Panc1 (cell line): ENCODE measurements at regions not wholly inside any gene's neighbourhood (a gene's known extent, or its start where the extent isn't known, plus 50 kb on each side); places are given as distances from the start of the nearest gene placed in this dataset.

Source experiments
- ATAC-seq: fragments of 200-7000 bp; cut with Tn5 transposase; 2 replicates; pipeline ENCODE4 v1.9.1; 2020; ENCODE audit warnings: mild to moderate bottlenecking, moderate library complexity
- BruUV-seq: library from RNA; stranded (reverse); fragments of 400-500 nt; replicated peaks from 2 replicates; lab custom pipeline; 2021; lab: Mats Ljungman, UMichigan
- CTCF ChIA-PET: fragments of 300-600 bp; sonication (Branson Sonifier 250); formaldehyde crosslinking; loops from one replicate; lab custom pipeline; 2022; ENCODE audit warnings: antibody characterized with exemption; lab: Charles Lee
- POLR2A ChIA-PET: fragments of 300-600 bp; sonication (Branson Sonifier 250); formaldehyde crosslinking; loops from one replicate; lab custom pipeline; 2022; ENCODE audit warnings: antibody characterized with exemption; lab: Charles Lee
- DNase-seq: peaks from one replicate; pipeline ENCODE4 v3.0.0-alpha.2; 2010; ENCODE audit warnings: low read depth, low spot score
- H3K27ac ChIP-seq: 2 replicates; pipeline ENCODE4 v1.5.1; 2011; ENCODE audit warnings: mild to moderate bottlenecking, low read length, inconsistent platforms
- H3K27me3 ChIP-seq: fragments of 200-500 bp; sonication (Bioruptor generic); 2 replicates; pipeline ENCODE4 v1.6.0; 2014; ENCODE audit warnings: low read length, inconsistent platforms; ENCODE audit not compliant: control insufficient read depth, insufficient read depth
- H3K36me3 ChIP-seq: fragments of 200-500 bp; sonication (Bioruptor generic); 2 replicates; pipeline ENCODE4 v1.5.1; 2014; ENCODE audit warnings: inconsistent platforms, mild to moderate bottlenecking, low read length, moderate library complexity; ENCODE audit not compliant: control insufficient read depth, insufficient read depth
- H3K4me1 ChIP-seq: 2 replicates; pipeline ENCODE4 v1.5.1; 2011; ENCODE audit warnings: inconsistent platforms, mild to moderate bottlenecking, low read length, moderate library complexity; ENCODE audit not compliant: control insufficient read depth, insufficient read depth
- H3K4me3 ChIP-seq, 2 experiments: 2 replicates each; pipeline ENCODE4 v1.5.1; 2011 to 2012; ENCODE audit warnings: low read depth in 2 of 2, low read length in 2 of 2, mild to moderate bottlenecking in 2 of 2, inconsistent platforms in 1 of 2, moderate library complexity in 1 of 2
- H3K9me3 ChIP-seq: fragments of 200-500 bp; sonication (Bioruptor generic); 2 replicates; pipeline ENCODE4 v1.5.1; 2014; ENCODE audit warnings: low read depth, mild to moderate bottlenecking, inconsistent platforms, low read length, moderate library complexity; ENCODE audit not compliant: control insufficient read depth, insufficient read depth
- POLR2AphosphoS5 ChIP-seq: IDR thresholded peaks from 2 replicates; pipeline ENCODE4 v1.6.1; 2012; ENCODE audit warnings: mild to moderate bottlenecking, low read depth, low read length, moderate library complexity
- SIN3A ChIP-seq: IDR thresholded peaks from 2 replicates; pipeline ENCODE4 v1.6.1; 2012; ENCODE audit warnings: low read depth, mild to moderate bottlenecking, low read length, moderate library complexity, borderline replicate concordance; ENCODE audit not compliant: insufficient read depth
- TCF7L2 ChIP-seq: IDR thresholded peaks from 2 replicates; pipeline ENCODE4 v1.6.1; 2011; ENCODE audit warnings: mild to moderate bottlenecking, low read depth, low read length, inconsistent platforms
- in situ Hi-C: cut with HindIII; loops from 2 replicates; pipeline ENCODE4 v1.10.0; 2016; ENCODE audit warnings: low sequenced_read_pairs, low pct_unique_long_range_greater_than_20kb
- intact Hi-C: fragments of 100-400 bp; cut with micrococcal nuclease; formaldehyde crosslinking; loops from one replicate; pipeline ENCODE4 v1.10.0; 2022; ENCODE audit not compliant: unreplicated experiment
- TF ChIP-seq, protein P1 (sequence below): fragments of 450-650 bp; IDR thresholded peaks from 2 replicates; pipeline ENCODE4 v1.5.1; 2017; ENCODE audit warnings: mild to moderate bottlenecking
- TF ChIP-seq, protein P2 (sequence below), 2 experiments: IDR thresholded peaks; 2 replicates each; pipeline ENCODE4 v1.6.1; 2011 to 2012; ENCODE audit warnings: low read depth in 2 of 2, control low read depth in 1 of 2, low read length in 1 of 2, mild to moderate bottlenecking in 1 of 2, moderate library complexity in 1 of 2; ENCODE audit not compliant: insufficient read depth in 1 of 2

DNA sequence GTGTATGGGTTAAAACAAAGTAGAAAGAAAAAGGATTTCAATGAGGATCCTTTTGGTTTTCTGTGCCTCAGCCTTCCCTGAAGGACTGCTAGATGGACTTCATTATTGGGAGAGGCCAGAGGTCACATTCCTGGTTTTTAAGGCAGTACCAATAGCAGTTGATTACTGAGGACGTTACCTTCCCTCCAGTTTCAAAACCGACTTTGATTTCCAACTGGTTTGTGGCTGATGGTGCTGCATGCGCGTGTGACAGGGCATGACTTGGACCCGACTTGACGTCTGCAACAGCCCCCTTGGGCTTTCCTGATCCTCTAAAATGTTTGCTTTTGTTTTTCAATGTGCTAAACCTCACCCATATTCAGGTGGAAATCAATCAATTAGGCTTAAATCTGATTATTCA lies 314.3 kb upstream of the ARGLU1 start:
- intact Hi-C loops (no loop called here), in situ Hi-C loops (no loop called here)
- no peak for DNase-seq
- no peaks in the 10 kb centered on the region for H3K9me3 ChIP-seq
- ATAC-seq, result no peak
- BruUV-seq, result no TSS peak
- no peaks in the 10 kb centered on the region for H3K27me3 ChIP-seq
- no peak overlapping the region for H3K4me3 ChIP-seq
- H3K4me1 ChIP-seq, result no peaks in the 10 kb centered on the region
- CTCF ChIA-PET, result no interaction called here
- no peak overlapping the region for H3K27ac ChIP-seq
- H3K36me3 ChIP-seq, result no peaks in the 10 kb centered on the region
- TF ChIP-seq, protein P1, sequence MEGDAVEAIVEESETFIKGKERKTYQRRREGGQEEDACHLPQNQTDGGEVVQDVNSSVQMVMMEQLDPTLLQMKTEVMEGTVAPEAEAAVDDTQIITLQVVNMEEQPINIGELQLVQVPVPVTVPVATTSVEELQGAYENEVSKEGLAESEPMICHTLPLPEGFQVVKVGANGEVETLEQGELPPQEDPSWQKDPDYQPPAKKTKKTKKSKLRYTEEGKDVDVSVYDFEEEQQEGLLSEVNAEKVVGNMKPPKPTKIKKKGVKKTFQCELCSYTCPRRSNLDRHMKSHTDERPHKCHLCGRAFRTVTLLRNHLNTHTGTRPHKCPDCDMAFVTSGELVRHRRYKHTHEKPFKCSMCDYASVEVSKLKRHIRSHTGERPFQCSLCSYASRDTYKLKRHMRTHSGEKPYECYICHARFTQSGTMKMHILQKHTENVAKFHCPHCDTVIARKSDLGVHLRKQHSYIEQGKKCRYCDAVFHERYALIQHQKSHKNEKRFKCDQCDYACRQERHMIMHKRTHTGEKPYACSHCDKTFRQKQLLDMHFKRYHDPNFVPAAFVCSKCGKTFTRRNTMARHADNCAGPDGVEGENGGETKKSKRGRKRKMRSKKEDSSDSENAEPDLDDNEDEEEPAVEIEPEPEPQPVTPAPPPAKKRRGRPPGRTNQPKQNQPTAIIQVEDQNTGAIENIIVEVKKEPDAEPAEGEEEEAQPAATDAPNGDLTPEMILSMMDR, result no peak
- TF ChIP-seq, protein P2, sequence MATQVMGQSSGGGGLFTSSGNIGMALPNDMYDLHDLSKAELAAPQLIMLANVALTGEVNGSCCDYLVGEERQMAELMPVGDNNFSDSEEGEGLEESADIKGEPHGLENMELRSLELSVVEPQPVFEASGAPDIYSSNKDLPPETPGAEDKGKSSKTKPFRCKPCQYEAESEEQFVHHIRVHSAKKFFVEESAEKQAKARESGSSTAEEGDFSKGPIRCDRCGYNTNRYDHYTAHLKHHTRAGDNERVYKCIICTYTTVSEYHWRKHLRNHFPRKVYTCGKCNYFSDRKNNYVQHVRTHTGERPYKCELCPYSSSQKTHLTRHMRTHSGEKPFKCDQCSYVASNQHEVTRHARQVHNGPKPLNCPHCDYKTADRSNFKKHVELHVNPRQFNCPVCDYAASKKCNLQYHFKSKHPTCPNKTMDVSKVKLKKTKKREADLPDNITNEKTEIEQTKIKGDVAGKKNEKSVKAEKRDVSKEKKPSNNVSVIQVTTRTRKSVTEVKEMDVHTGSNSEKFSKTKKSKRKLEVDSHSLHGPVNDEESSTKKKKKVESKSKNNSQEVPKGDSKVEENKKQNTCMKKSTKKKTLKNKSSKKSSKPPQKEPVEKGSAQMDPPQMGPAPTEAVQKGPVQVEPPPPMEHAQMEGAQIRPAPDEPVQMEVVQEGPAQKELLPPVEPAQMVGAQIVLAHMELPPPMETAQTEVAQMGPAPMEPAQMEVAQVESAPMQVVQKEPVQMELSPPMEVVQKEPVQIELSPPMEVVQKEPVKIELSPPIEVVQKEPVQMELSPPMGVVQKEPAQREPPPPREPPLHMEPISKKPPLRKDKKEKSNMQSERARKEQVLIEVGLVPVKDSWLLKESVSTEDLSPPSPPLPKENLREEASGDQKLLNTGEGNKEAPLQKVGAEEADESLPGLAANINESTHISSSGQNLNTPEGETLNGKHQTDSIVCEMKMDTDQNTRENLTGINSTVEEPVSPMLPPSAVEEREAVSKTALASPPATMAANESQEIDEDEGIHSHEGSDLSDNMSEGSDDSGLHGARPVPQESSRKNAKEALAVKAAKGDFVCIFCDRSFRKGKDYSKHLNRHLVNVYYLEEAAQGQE (IDR thresholded peaks at IDR 0.05; ENCODE audit: insufficient read depth in 1 of 2, low read depth in 2 of 2, low read length in 1 of 2), result no peak
- POLR2A ChIA-PET, result no interaction called here

DNA sequence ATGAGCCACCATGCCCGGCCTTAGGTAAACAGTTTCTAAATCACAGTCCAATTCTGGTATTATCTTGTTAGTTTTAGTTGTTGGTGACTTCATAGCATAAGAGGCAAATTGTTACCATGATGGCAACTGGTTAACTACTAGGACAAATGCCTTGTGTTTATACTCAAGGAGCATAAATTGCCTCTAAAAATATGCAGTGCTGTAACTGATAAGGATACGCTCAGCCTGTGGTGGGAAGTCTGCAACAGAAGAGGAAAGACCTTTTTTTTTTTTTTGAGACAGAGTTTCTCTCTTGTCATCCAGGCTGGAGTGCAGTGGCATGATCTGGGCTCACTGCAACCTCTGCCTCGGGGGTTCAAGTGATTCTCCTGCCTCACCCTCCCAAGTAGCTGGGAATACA lies 311.9 kb upstream of the ARGLU1 start:
- intact Hi-C loops (no loop called here), in situ Hi-C loops (no loop called here)
- TF ChIP-seq, protein P1, result no peak
- TF ChIP-seq POLR2AphosphoS5, result no peak
- no peak for TF ChIP-seq SIN3A
- TF ChIP-seq, protein P2 (IDR thresholded peaks at IDR 0.05; ENCODE audit: insufficient read depth in 1 of 2, low read depth in 2 of 2, low read length in 1 of 2), result no peak
- no peak for TF ChIP-seq TCF7L2
- ATAC-seq, result no peak
- no peaks in the 10 kb centered on the region for H3K27me3 ChIP-seq
- no peaks in the 10 kb centered on the region for H3K9me3 ChIP-seq
- no TSS peak for BruUV-seq
- POLR2A ChIA-PET, result no interaction called here
- CTCF ChIA-PET, result no interaction called here
- H3K4me3 ChIP-seq, result no peak overlapping the region
- no peak overlapping the region for H3K27ac ChIP-seq
- DNase-seq, result no peak
- no peaks in the 10 kb centered on the region for H3K4me1 ChIP-seq
- H3K36me3 ChIP-seq, result no peaks in the 10 kb centered on the region
